ENCODE measurements at regions not wholly inside any gene's neighbourhood (a gene's known extent, or its start where the extent isn't known, plus 50 kb on each side); places are given as distances from the start of the nearest gene placed in this dataset.
"Not testable (repeated sequence)": the region's sequence is repeated elsewhere in the genome, so short reads cannot be mapped to it uniquely, and the experiment has no call there.

DNA sequence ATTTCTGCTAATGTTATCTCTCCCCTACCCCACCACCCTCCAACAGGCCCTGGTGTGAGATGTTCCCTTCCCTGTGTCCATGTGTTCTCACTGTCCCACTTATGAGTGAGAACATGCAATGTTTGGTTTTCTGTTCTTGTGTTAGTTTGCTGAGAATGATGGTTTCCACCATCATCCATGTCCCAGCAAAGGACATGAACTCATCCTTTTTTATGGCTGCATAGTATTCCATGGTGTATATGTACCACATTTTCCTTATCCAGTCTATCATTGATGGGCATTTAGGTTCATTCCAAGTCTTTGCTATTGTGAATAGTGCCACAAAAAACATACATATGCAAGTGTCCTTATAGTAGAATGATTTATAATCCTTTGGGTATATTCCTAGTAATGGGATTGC is 104.5 kb downstream of the ZNF33B start:
- DNase-seq (ENCODE audit: low read depth) = not testable (repeated sequence)

DNA sequence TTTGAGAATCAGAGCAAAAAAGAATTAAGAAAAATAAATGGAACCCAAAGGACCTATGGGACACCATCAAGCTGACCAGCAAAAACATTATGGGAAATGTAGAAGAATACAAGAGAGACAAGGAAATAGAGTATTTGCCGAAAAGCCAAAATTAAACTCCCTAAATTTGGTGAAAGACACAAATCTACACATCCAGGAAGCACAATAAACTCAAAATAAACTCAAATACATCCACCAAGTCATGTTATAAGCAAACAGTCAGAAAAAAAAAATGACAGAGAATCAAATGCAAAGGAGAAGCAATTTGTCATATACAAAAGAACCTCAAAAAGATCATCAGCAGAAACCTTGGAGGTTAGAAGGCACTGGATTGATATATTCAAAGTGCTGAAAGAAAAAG is 105.4 kb downstream of the ZNF33B start:
- no peak for DNase-seq (ENCODE audit: low read depth)

DNA sequence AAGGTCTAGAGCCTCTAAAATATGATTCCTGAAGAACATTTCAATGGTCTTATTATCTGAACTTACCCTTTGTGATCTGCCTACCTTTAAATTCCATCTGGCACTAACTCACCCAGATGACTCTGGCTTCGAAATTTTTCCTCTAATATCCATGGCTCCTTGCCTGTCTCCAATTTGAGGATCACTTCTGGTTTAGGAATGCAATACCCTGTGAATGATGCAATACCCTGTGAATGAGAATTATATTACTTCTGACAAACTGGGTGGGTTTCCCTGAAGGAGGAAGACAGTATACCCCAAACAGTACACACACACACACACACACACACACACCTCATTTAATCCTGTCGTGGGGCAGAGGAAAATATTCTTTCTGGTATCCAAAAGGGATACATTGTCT is 115.3 kb downstream of the ZNF33B start:
- DNase-seq (ENCODE audit: low read depth) = no peak

- DNase-seq (ENCODE audit: low read depth) = peak; percentile 1
Observed at GRCh38 chr10:42519761-42520460, 118.5 kb downstream of the ZNF33B start.

DNA sequence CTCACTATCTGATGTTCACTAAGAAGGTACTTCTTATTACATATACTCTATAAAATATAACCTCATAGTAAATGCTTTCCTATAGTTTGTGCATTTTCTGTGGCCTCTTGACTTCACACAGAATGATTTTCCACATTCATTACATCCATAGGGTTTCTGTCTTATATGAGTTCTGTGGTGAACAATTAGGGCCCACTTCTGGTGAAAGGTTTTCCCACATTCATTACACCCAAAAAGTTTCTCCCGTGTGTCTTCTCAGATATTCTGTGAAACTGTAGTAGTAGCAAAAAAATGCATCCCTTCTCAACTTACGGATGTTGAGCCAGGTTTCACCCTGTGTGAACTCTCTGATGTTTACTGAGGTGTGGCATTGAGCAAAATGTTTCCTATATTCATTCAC is 119.3 kb downstream of the ZNF33B start:
- no peak for DNase-seq (ENCODE audit: low read depth)

GRCh38 chr10:42513921-42514320 is 124.4 kb downstream of the ZNF33B start:
- DNase-seq (ENCODE audit: low read depth) = no peak

- no peak for DNase-seq (ENCODE audit: low read depth)
Observed at GRCh38 chr10:42491801-42492200, 146.6 kb downstream of the ZNF33B start.

DNA sequence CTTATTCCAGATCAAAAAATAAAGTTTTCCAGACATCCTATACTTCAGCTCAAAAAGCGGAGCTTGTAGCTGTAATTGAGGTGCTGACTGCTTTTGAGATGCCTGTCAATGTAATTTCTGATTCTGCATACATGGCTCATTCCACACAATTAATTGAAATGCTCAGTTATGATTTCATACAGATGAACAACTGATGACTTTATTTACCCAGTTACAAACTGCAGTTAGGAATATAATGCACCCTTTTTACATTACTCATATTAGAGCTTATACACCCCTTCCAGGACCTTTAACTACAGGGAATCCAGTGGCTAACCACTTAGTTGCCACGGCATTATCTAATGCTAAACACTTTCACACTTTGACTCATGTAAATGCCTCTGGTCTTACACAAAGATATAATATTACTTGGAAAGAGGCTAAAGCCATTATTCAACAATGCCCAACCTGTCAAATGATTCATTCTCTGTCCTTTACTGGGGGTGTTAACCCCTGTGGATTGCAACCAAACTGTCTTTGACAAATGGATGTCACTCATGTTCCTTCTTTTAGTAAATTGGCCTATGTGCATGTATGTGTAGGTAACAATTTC is 147.3 kb downstream of the ZNF33B start:
- DNase-seq (ENCODE audit: low read depth) = peak; percentile 46

DNA sequence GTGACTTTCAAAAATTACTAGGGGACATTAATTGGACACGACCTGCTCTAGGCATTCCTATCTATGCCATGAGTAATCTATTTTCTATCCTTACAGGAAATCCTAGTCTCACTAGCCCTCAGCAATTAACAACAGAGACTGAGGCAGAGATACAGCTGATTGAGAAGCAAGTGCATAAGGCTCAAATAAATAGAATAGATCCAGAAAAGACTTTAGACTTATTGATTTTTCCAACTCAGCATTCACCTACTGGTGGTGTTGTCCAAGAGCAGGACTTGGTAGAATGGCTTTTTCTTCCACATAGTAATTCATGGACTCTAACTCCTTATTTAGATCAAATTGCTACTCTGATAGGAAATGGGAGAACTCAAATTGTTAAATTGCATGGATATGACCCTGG is 148.0 kb downstream of the ZNF33B start:
- no peak for DNase-seq (ENCODE audit: low read depth)

DNA sequence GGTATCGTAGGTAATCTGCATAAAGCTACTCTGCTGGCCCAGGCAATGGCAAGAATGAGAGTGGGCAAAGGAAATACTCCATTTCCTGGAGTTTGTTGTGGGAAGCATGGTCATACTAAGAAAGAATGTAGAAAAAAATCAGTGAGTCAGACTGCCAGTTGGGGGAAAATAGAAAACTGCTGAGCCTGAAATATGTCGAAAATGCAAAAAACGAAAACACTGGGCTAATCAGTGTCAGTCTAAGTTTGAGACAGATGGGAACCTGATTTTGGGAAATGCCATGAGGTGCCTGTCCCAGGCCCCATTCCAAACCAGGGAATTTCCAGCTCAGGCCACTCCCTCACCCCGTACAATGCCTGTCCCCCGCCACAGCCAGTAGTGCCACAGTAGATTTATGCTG is 150.0 kb downstream of the ZNF33B start:
- peak; percentile 77 for DNase-seq (ENCODE audit: low read depth)

- no peak for DNase-seq (ENCODE audit: low read depth)
Observed at GRCh38 chr10:42482411-42482810, 156.0 kb downstream of the ZNF33B start.

GRCh38 chr10:42479057-42479456 is 159.3 kb downstream of the ZNF33B start:
- no peak for DNase-seq (ENCODE audit: low read depth)

DNA sequence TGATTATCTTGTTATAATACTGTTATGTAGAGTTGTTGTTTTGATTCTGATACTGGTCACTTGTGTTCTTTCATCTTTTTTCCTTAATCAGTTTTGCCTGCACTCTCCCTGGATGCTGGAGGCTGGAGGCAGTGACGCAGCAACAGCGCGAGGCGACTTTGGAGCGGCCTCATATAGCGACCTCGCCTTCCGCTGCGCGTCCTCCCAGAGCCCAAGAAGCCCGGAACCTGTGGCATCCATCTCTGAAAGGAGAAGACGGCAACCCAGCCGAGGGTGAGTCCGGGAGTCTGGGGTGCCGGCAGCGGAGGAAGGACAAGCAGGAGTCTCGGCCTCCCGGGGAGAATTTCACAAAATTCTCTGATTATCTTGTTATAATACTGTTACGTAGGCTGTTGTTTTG is 161.2 kb downstream of the ZNF33B start:
- DNase-seq (ENCODE audit: low read depth) = peak; percentile 7

- DNase-seq (ENCODE audit: low read depth) = no peak
Observed at GRCh38 chr10:42476101-42476500, 162.3 kb downstream of the ZNF33B start.

GRCh38 chr10:42475168-42476098 is 162.9 kb downstream of the ZNF33B start:
- DNase-seq (ENCODE audit: low read depth) = peak; percentile 98

- DNase-seq (ENCODE audit: low read depth) = no peak
Observed at GRCh38 chr10:42454313-42454712, 184.1 kb downstream of the ZNF33B start.

GRCh38 chr10:42431095-42431494 is 207.3 kb downstream of the ZNF33B start:
- DNase-seq (ENCODE audit: low read depth) = no peak

DNA sequence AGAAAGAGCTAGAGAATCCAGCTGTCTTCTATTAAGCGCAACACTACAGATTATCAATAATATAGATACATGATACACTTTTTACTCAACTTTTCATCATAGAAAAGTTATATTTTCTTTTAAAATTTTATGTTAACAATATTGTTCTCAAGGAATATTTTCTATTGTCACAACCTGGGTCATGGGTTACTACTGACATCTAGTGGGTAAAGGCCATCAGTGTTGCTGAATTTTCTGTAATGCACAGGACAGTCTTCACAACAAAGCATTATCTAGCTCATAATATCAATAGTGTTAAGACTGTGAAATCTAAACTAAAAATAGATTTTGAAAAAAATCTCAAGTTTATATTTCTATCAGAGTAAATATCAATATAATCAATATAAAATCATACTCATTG is 209.8 kb downstream of the ZNF33B start:
- peak; percentile 3 for DNase-seq (ENCODE audit: low read depth)

GRCh38 chr10:42422911-42423310 is 215.5 kb downstream of the ZNF33B start:
- no peak for DNase-seq (ENCODE audit: low read depth)

DNA sequence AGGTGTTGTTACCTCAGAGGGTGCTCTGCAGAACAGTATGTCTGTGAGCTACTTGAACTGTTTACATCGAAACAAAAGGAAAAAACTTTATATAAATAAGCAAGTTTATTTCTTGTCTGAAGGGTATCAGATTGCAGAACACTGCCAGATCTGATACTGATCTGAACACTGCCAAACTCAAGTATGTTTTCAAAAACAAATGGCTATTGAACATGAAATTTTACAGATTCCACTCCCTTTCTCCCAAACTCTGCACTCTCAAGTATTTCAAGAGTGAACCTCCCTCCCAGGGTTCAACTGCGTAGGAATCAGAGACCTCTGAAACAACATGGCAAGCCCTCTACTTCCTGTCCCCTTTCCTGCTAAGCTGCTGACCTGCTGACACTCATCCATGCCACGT is 216.6 kb downstream of the ZNF33B start:
- DNase-seq (ENCODE audit: low read depth) = no peak

GRCh38 chr10:42419789-42420188 is 218.6 kb downstream of the ZNF33B start:
- no peak for DNase-seq (ENCODE audit: low read depth)

GRCh38 chr10:42380926-42381547 is 257.3 kb downstream of the ZNF33B start:
- no peak for DNase-seq (ENCODE audit: low read depth)

Data from HT1080 (cell line).